Fibroblast of villous mesenchyme (primary cell): ENCODE measurements at regions not wholly inside any gene's neighbourhood (a gene's known extent, or its start where the extent isn't known, plus 50 kb on each side); places are given as distances from the start of the nearest gene placed in this dataset.

Experiments used
- DNase-seq: peaks from one replicate; pipeline ENCODE4 v3.0.0-alpha.2; 2010; ENCODE audit warnings: low read depth
- H3K4me3 ChIP-seq: 2 replicates; pipeline ENCODE4 v1.5.1; 2011; ENCODE audit warnings: low read depth, mild to moderate bottlenecking, low read length
- TF ChIP-seq, protein P1 (sequence below): IDR thresholded peaks from 2 replicates; pipeline ENCODE4 v1.5.1; 2012; ENCODE audit warnings: low read depth, mild to moderate bottlenecking, low read length; ENCODE audit not compliant: insufficient read depth

DNA sequence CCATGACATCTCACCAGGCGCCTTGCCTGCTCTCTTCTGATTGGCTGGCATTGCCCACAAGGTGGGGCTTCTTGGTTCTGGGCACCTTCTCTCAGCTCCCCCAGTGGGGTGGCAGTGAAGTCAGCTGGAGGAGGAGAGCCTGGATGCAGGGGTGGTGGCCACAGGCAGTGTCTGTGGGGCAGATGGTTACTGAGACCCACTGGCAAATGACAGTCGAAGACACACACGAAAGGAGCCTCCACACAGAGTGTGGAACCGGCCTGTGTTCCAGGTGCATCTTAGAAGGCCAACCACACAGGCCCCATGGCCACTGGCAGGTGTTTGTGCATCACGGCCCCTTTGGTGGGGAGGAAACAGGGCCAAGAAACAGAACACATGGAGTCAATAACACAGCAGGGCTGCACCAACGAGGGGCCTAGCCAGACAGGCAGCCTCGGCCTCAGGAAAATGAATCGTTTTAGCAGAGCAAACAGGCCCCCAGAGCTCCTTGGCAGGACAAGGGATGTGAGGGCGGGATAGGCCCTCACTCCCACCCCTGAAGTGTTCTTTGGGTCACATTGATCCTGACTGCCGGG is 683.4 kb downstream of the TBC1D22A start:
- DNase-seq, result no peak
- TF ChIP-seq, protein P1, sequence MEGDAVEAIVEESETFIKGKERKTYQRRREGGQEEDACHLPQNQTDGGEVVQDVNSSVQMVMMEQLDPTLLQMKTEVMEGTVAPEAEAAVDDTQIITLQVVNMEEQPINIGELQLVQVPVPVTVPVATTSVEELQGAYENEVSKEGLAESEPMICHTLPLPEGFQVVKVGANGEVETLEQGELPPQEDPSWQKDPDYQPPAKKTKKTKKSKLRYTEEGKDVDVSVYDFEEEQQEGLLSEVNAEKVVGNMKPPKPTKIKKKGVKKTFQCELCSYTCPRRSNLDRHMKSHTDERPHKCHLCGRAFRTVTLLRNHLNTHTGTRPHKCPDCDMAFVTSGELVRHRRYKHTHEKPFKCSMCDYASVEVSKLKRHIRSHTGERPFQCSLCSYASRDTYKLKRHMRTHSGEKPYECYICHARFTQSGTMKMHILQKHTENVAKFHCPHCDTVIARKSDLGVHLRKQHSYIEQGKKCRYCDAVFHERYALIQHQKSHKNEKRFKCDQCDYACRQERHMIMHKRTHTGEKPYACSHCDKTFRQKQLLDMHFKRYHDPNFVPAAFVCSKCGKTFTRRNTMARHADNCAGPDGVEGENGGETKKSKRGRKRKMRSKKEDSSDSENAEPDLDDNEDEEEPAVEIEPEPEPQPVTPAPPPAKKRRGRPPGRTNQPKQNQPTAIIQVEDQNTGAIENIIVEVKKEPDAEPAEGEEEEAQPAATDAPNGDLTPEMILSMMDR, result no peak
- no peak overlapping the region for H3K4me3 ChIP-seq

DNA sequence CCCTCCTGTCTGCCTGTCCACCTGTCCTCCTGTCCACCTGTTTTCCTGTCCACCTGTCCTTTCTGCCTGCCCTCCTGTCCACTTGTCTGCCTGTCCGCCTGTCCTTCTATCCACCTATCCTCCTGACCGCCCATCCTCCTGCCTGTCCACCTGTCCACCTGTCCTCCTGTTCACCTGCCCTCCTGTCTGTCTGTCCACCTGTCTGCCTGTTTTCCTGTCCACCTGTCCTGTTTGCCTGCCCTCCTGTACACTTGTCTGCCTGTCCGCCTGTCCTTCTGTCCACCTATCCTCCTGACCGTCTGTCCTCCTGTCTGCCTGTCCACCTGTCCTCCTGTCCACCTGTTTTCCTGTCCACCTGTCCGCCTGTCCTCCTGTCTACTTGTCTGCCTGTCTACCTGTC is 682.8 kb downstream of the TBC1D22A start:
- no peak for DNase-seq
- H3K4me3 ChIP-seq, result no peak overlapping the region
- TF ChIP-seq, protein P1, result no peak

DNA sequence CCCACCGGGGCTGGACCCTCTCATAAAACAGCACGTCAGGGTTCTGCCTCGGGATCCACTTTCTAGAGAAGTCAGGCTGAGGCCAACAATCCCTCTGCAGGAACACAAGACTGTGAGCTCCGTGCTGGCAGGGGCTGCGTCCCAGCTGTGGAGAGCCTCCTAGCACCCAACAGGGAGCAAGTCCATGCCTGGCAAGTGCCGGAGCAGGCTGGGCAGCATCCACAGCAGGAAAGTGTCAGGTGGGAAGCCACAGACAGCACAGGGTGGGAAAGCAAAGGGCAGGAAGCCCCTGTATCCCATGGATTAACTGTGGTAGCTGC is 682.3 kb downstream of the TBC1D22A start:
- no peak overlapping the region for H3K4me3 ChIP-seq
- no peak for DNase-seq
- TF ChIP-seq, protein P1, result no peak

DNA sequence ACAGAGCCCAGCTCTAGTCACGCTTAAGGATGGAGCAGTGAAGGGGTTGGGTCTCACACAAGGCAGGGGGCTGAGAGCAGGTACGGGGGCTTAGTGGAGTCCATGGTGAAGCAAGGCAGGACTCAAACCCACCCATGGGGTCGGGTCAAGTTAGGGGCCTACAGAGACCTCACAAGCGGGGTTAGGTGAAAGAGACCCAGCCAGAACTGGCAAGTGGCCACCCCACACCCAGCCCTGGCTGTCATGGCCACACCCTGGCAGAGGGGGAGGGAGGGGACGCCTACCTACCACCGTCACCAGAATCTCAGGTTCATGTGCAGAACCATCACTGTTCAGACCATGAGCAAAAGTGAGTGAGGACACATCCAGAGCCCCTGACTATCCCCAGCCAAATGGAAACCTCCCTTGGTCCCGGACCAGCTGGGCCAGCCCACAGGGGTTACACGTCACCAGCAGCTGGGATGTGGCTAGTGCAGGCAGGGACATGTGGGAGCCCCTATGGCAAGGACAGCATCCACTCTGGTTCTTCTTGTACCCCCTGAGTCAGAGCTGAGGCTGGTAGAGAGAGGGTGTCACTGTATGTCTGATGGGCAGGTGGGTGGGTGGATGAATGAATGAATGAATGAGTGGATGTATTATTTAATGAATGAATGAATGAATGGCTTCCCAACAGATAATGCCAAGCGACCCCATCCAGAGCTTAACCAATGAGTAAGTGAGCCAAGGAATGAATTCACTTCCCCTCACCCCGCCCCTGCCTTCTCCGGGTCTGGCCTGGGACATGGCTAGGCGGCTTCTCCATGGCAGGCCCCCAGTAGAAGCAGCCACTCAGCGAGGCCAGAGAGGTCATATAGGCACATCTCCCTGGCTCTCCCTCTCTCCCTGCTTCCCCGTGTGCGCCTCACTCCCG is 681.6 kb downstream of the TBC1D22A start:
- H3K4me3 ChIP-seq, result no peak overlapping the region
- TF ChIP-seq, protein P1, result no peak

DNA sequence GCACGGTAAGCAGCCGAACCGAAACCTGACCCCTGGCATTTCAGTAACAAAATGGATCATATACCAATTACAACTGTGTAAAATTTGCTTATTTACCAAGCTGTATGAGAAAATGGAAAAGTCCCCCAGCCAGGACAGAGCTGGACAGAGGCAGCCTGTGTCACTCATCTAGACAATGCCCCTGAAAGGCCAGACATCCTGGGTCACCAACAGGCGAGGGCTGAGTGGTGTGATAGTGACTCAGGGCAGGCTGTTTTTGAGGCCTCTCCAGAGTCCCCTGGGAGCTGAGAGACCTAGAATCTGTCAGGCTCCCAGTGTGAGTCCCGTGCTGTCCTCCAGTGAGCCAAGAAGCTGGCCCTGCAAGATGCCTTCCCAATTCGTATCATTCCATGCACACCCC is 680.4 kb downstream of the TBC1D22A start:
- DNase-seq, result no peak
- TF ChIP-seq, protein P1, result no peak
- H3K4me3 ChIP-seq, result no peak overlapping the region

More for the DNA sequence above, 681.6 kb downstream of the TBC1D22A start:
- DNase-seq, result no peak

DNA sequence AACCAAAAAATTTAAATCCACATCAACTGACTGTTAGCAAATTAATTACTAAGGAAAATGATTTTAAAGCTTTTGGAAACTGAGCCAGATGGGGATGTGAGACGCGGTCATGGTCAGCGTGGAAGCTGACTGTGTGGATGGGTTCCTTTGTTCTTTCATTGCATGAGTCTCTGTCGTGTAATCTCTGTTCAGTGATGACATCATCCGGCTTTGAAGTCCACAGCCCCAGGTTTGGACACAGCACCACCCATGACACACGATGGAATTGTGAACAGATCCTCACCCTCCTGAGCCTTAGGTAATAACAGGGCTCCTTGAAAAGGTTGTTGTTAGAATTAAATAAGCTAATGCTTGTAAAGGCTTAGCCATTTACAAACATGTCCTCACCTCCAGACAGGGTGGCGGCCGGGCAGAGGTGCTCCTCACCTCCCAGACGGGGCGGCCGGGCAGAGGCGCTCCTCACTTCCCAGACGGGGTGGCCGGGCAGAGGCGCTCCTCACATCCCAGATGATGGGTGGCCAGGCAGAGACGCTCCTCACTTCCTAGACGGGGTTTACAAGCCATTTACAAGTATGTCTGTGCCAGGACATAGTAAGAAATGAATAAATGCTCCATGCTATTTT is 677.3 kb downstream of the TBC1D22A start:
- TF ChIP-seq, protein P1, result no peak
- no peak overlapping the region for H3K4me3 ChIP-seq
- no peak for DNase-seq
